ENCODE measurements at regions not wholly inside any gene's neighbourhood (a gene's known extent, or its start where the extent isn't known, plus 50 kb on each side); places are given as distances from the start of the nearest gene placed in this dataset.

- TF ChIP-seq CTCF (conservative IDR thresholded peaks at IDR 0.05 in 1 of 2, IDR thresholded peaks at IDR 0.05 in 1 of 2; ENCODE audit: low read depth in 1 of 2, low read length in 2 of 2) (no peak), EZH2 (IDR thresholded peaks at IDR 0.05; ENCODE audit: low read length, missing control alignments) (no peak)
Measured at GRCh38 chr3:159899166-159899565, 89.5 kb upstream of the IL12A start.
